AG20443 (cell line): ENCODE measurements at regions not wholly inside any gene's neighbourhood (a gene's known extent, or its start where the extent isn't known, plus 50 kb on each side); places are given as distances from the start of the nearest gene placed in this dataset.
A peak's percentile ranks its signal among the peaks of the same experiment; 100 is the strongest.

Experiments
- DNase-seq: peaks from one replicate; pipeline ENCODE4 v3.0.0; 2012; ENCODE audit warnings: low spot score, mixed read lengths

GRCh38 chr10:4385231-4385870 lies 440.7 kb upstream of the AKR1E2 start:
- DNase-seq = no peak

- DNase-seq = peak; percentile 10
These were observed 441.8 kb upstream of the AKR1E2 start for GRCh38 chr10:4384245-4384644.

GRCh38 chr10:4383651-4384098 lies 442.3 kb upstream of the AKR1E2 start:
- DNase-seq = peak; percentile 21

GRCh38 chr10:4382811-4383210 lies 443.2 kb upstream of the AKR1E2 start:
- DNase-seq = no peak

DNA sequence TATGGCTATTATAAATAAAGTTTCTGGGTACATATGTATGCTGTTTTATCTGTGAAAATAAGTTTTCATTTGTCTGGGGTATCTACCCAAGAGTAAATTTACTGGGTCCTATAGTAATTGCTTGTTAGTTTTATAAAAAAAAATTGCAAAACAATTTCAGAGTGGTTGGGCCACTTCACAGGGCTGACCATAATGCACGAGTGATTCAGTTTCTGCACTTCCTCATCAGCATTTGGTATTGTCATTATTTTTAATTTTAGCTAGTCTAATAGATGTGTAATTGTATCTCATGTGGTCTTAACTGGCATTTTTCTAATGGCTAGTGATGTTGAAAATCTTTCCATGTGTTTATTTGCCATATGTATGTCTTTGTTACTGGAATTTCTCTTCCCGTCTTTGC lies 452.4 kb upstream of the AKR1E2 start:
- no peak for DNase-seq

GRCh38 chr10:4373098-4373497 lies 452.9 kb upstream of the AKR1E2 start:
- no peak for DNase-seq

GRCh38 chr10:4372601-4373000 lies 453.4 kb upstream of the AKR1E2 start:
- DNase-seq = peak; percentile 83

DNA sequence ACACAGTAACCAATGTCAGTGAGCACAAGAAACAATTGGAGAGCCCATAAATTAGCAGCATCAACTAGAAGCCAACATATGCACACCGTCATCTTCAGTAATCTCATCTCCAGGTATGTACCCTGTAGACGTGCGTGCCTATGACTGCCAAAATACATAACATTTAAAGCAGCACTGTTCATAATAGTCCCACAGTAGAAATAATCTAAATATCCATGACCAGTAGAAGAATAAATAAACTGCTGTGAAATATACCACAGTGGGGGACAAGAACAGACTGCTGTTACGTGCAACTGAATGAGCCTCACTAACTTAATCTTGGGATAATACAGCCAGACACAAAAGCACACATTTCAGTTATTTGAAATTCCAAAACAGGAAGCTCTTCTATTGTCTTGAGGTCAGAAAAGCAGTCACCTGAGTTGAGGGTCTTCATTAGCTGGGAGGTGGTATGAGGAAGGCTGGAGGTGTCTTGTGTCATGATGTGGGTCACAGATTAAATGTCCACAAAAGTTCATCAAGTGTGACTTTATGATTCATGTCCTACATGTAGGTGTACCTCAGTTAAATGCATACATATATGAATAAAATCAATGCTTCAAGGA lies 454.2 kb upstream of the AKR1E2 start:
- DNase-seq = no peak

GRCh38 chr10:4370376-4370775 lies 455.6 kb upstream of the AKR1E2 start:
- DNase-seq = no peak

DNA sequence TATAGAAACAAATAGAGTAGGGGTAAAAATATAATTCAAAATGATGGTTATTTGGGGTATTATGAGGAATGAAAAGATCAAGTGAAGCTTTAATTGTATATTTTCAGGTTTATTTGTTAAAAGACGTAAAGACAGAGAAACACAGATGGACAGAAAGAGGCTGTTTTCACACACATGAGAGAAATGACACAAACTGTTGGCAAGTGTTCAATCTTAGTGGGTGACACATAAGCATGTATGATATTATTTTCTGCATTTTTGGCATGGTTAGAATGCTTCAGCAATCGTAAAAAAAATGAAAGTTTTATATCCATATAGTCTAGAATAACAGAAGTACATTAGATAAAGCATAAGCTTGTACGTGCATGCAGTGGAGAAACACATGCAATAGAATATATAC lies 464.4 kb upstream of the AKR1E2 start:
- no peak for DNase-seq

DNA sequence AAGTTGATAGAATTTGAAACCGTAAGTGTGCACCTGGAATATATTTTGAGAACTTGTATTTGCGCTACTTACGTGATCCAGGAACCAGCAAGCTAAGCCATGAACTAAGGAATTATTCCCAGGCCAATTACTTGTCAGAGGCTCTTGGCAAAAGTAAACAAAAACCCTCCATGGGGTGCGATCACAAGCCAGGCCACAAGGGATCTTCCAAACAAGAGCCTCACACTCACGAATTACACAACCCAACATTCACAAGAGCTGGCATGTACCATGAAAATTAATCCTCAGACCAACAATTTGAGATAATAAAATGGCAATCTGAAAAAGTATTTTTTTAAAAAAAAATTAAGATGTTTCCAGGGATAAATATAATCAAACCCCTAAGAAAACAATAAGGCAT lies 467.0 kb upstream of the AKR1E2 start:
- no peak for DNase-seq

- DNase-seq = no peak
These were observed 468.1 kb upstream of the AKR1E2 start for GRCh38 chr10:4357911-4358310.

DNA sequence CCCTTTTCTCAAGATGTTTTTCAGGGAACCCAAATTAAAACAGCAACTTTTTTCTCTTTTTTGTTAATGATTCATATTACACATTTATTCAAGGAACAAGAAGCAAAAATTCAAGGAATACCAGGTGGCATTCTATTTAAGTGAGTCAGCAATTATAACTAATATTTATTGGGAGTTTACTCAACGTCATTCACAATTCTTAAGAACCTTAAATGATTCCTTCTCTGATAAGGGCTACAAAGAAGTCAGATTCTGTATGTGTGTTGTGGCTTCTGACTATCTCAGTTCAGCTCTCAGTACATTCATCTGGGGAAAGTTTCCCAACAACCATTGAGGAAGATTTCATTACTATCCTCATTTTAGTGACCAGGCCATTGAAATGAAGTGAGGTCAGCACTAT lies 470.7 kb upstream of the AKR1E2 start:
- DNase-seq = no peak

DNA sequence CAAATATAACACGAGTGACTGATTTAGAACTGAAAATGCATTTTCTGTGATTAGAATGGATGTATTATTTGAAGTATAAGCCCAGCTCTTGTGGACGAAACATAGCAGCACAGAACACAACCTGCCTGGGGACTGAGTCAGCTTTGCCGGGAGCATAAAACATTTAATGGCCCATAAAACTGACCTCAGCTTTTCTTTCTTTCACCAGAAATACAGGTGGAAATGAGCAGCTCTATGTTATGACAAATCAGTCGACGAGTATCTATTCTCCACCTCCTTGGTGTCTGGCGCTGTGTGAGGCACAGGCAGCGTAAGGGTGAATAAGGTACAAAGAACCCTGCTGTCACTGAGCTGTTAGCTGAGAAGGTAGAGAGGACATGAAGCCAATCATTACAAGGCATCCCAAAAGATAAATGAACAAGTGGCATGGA lies 471.6 kb upstream of the AKR1E2 start:
- DNase-seq = no peak

DNA sequence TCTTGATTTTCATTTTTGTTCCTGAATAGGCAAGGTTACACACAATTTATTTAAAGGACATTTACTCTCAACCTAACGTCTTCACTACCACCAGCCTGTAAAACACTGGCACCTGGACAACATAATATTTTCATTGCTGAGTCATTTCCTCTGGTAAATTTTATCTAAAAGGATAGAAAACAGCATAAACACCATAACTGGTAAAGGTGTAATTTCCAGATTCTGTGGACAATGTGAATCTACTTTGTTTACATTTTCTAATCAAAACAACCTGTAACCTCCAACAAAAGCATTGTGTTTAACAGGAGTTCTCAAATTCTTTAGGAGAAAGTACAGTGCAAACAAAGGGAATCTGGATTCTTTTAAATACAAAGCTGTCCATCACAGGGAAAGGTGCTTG lies 472.0 kb upstream of the AKR1E2 start:
- DNase-seq = no peak

DNA sequence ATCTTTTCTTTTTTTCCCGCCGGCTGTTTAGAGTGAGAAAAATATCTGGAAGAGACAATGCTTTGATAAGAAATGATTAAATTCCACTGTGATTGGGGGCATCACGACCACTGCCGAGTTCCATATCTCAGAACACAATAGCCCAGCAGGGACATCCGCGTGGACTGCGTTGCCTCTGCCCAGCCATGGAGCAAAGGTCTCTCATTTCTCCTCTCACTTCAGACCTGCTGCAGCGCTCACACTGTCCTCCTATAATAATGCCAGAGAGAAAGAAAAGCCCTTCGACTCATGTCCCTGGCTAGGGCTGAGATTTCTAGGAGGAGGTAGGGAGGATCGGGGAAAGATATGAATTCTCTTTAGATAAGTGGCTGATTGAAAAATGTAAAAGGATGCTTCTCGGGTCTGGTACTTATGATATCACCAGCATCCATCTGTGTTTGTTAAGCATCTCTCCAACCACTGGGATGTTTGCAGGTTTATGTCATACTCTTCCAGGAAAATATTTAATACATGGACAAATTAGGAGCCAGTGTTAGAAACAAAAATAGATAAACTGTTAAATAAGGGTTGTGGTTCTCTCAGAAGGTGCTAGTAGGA lies 472.9 kb upstream of the AKR1E2 start:
- no peak for DNase-seq

DNA sequence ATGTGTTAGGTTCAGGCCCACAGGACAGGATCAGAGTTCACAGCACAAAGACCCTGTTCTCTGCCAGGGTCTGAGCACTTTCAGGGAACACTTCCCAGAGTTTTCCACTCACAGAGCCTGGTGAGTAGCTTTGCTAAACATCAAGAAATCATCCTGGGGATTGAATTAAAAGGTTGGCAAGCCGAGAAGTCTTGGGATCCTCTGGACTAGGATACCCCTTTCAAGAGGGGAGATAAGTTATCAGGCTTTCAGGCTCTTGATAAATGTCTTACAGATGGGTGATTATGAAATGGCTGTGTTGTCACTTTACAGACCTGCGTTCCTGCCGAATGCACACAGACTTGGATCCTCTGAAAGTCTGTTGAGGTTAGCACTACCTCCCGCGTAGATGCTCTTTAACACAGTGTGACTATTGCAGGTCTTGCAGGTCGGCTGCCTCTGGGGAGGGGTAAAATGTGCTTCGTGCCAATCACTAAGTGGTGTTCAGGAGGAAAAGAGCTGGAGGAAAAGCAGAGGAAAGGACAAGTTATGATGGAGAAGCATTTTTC lies 473.5 kb upstream of the AKR1E2 start:
- peak; percentile 25 for DNase-seq

GRCh38 chr10:4351723-4352413 lies 474.1 kb upstream of the AKR1E2 start:
- no peak for DNase-seq

GRCh38 chr10:4347397-4347796 lies 478.6 kb upstream of the AKR1E2 start:
- no peak for DNase-seq

DNA sequence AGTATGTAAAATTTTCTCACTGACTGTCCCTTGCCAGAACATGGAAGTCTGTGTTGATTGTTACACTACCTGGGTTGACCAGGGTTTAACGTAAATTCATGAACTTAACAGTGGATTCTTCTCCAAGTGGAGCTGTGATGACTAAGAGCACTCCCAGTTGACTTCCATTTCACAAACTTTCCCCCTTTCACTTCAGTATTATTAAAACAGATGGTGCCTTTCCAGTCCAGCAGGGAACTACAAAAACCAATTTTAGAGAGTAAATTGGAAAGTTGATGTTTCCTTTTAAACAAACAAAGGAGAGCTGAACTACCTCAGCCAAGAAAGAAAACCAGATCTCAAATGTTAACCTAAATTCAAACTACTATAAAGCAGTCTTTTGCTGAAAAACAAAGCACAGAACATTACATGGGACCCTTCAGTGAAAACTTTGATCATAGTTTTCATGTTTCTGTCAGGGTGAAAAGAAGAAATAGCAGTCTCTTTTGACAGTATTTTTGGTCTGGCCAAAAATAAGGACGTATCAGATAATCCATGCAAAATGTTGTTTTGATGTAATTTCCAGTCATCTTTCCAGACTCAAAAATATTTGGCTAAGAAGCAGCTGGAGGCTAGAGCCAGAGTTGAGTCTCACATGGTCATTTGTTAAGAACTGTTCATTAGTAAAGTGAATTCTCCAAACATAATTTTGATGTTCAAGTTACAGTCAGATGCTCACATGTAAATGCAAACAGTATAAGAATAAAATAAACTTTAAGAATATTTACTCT lies 479.9 kb upstream of the AKR1E2 start:
- DNase-seq = no peak

DNA sequence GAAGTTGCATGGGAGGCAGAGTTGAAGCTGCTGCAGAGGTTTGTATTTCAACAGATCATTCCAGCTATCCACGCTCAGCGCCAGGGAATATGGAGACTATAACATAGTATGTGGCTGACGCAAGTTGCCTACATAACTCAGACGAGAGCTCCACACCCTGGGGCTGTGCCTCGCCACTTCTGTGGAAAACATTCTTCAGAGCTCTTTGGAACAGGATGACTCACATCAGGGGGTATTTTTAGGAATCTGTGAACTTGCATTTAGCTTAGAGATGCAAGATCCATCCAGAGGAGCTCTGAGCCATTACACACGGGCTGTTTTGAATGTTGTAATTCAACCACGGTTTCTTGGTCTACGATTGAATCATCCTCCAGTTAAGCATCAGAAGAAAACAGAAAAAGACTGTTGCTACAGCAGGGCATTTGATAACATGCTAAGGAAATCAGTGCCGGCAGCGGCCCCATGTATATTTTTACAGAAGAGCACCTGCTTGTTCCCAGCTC lies 481.5 kb upstream of the AKR1E2 start:
- DNase-seq = peak; percentile 91

DNA sequence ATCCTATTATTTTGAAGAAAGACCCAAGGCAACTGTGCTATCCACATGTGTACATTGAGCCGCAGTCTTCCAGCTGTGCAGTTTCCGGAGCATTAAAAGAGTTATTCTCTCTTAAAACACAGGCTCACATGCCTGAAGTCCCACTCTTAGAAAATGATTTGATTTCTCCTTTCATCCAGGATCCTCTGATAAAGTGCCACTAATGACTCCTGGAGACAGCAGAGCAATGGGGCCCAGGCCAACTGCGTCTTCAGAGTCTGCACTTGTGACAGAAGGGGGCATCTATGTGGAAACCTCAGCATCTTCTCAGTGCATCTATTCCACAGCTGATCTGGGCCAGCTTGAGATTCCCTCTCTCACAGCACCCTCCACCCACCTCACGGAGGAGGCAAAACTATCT lies 482.1 kb upstream of the AKR1E2 start:
- DNase-seq = no peak
